ENCODE measurements at regions not wholly inside any gene's neighbourhood (a gene's known extent, or its start where the extent isn't known, plus 50 kb on each side); places are given as distances from the start of the nearest gene placed in this dataset.

DNA sequence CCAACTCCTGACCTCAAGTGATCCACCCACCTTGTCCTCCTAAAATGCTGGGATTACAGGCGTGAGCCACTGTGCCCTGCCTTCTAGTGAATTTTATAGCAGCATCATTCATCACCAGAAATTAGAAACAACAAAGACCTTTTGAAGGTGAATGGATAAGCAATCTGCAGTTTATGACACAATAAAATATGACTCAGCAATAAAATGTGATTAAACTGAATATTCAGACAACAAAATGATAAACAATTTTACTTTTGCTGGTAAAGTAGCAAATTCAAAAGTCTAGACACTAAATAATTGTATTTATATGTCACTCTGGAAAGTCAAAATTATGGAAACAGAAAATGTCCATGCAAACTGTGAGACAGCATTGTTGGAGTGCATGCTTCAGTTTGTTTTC is 656.6 kb downstream of the CBLN2 start:
- TF ChIP-seq ZNF274 (IDR thresholded peaks at IDR 0.05; ENCODE audit: low read depth, low read length) (no peak), YY1 (IDR thresholded peaks at IDR 0.05; ENCODE audit: insufficient read depth, insufficient read length) (no peak), SUZ12 (IDR thresholded peaks at IDR 0.05; ENCODE audit: extremely low read depth, insufficient read depth, insufficient read length) (no peak)
